Astrocyte (in vitro differentiated cells and primary cell): ENCODE measurements at regions not wholly inside any gene's neighbourhood (a gene's known extent, or its start where the extent isn't known, plus 50 kb on each side); places are given as distances from the start of the nearest gene placed in this dataset.

Source experiments
- DNase-seq: peaks from one replicate; pipeline ENCODE4 v3.0.0-alpha.2; 2010; ENCODE audit warnings: low read depth
- FAIRE-seq: peaks from 2 replicates; lab custom pipeline; 2011; peaks lifted over from hg19 to GRCh38; lab: Jason Lieb, UNC
- H2AFZ ChIP-seq: 2 replicates; pipeline ENCODE4 v1.6.0; 2012; ENCODE audit warnings: low read depth, low read length, inconsistent platforms
- H3K27ac ChIP-seq: 2 replicates; pipeline ENCODE4 v1.5.1; 2011; ENCODE audit warnings: low read depth, low read length, inconsistent platforms
- H3K27me3 ChIP-seq: 2 replicates; pipeline ENCODE4 v1.6.0; 2011; ENCODE audit warnings: low read length, inconsistent platforms; ENCODE audit not compliant: insufficient read depth
- H3K36me3 ChIP-seq: 2 replicates; pipeline ENCODE4 v1.5.1; 2011; ENCODE audit warnings: low read length, inconsistent platforms; ENCODE audit not compliant: insufficient read depth
- H3K4me1 ChIP-seq: 2 replicates; pipeline ENCODE4 v1.5.1; 2011; ENCODE audit warnings: low read length, inconsistent platforms; ENCODE audit not compliant: insufficient read depth
- H3K4me2 ChIP-seq: 2 replicates; pipeline ENCODE4 v1.6.0; 2012; ENCODE audit warnings: low read length, inconsistent platforms
- H3K4me3 ChIP-seq: 2 replicates; pipeline ENCODE4 v1.5.1; 2011; ENCODE audit warnings: low read depth, mild to moderate bottlenecking, low read length, inconsistent platforms; ENCODE audit not compliant: insufficient read depth
- H3K79me2 ChIP-seq: 2 replicates; pipeline ENCODE4 v1.6.0; 2012; ENCODE audit warnings: mild to moderate bottlenecking, low read length, inconsistent platforms; ENCODE audit not compliant: insufficient read depth
- H3K9ac ChIP-seq: 2 replicates; pipeline ENCODE4 v1.6.0; 2012; ENCODE audit warnings: mild to moderate bottlenecking, low read length, inconsistent platforms
- H3K9me3 ChIP-seq: 2 replicates; pipeline ENCODE4 v1.5.1; 2012; ENCODE audit warnings: low read depth, mild to moderate bottlenecking, low read length, inconsistent platforms; ENCODE audit not compliant: insufficient read depth
- H4K20me1 ChIP-seq: 2 replicates; pipeline ENCODE4 v1.6.0; 2012; ENCODE audit warnings: low read length, inconsistent platforms; ENCODE audit not compliant: insufficient read depth
- H3K27ac Mint-ChIP-seq: one replicate; pipeline ENCODE4 v1.8.0; 2021; ENCODE audit warnings: mild to moderate bottlenecking, mixed read lengths; ENCODE audit not compliant: unreplicated experiment
- H3K27me3 Mint-ChIP-seq: one replicate; pipeline ENCODE4 v1.8.0; 2021; ENCODE audit warnings: low read depth, mixed read lengths; ENCODE audit not compliant: unreplicated experiment
- H3K36me3 Mint-ChIP-seq: one replicate; pipeline ENCODE4 v1.8.0; 2021; ENCODE audit warnings: low read depth, mixed read lengths; ENCODE audit not compliant: unreplicated experiment
- H3K4me1 Mint-ChIP-seq: one replicate; pipeline ENCODE4 v1.8.0; 2021; ENCODE audit warnings: low read depth, mixed read lengths; ENCODE audit not compliant: unreplicated experiment
- H3K4me3 Mint-ChIP-seq: one replicate; pipeline ENCODE4 v1.8.0; 2021; ENCODE audit warnings: mild to moderate bottlenecking, moderate library complexity, mixed read lengths; ENCODE audit not compliant: unreplicated experiment
- H3K9me3 Mint-ChIP-seq: one replicate; pipeline ENCODE4 v1.8.0; 2021; ENCODE audit warnings: mild to moderate bottlenecking, mixed read lengths; ENCODE audit not compliant: unreplicated experiment
- CTCF ChIP-seq: IDR thresholded peaks from 2 replicates; pipeline ENCODE4 v1.5.1; 2011; ENCODE audit warnings: low read depth, mild to moderate bottlenecking, inconsistent platforms, low read length, moderate library complexity; ENCODE audit not compliant: insufficient read depth
- EZH2 ChIP-seq: IDR thresholded peaks from 2 replicates; pipeline ENCODE4 v1.6.1; 2012; ENCODE audit warnings: mild to moderate bottlenecking, low read length, inconsistent platforms; ENCODE audit not compliant: insufficient read depth

GRCh38 chr12:74689071-74689655, 151.5 kb downstream of the ATXN7L3B start:
- H3K9me3 Mint-ChIP-seq: peaks cover 10% of the 10 kb centered on the region
- H3K4me1 Mint-ChIP-seq: no peaks in the 10 kb centered on the region
- Histone ChIP-seq H3K4me1 (no peaks in the 10 kb centered on the region), H3K79me2 (no peaks in the 10 kb centered on the region), H4K20me1 (no peaks in the 10 kb centered on the region), H3K36me3 (no peaks in the 10 kb centered on the region), H3K27ac (no peak overlapping the region), H3K4me2 (no peak overlapping the region), H2AFZ (no peak overlapping the region), H3K9ac (no peak overlapping the region), H3K27me3 (no peaks in the 10 kb centered on the region), H3K9me3 (no peaks in the 10 kb centered on the region), H3K4me3 (no peak overlapping the region)
- no peak overlapping the region for H3K27ac Mint-ChIP-seq
- DNase-seq: peak; percentile 38
- H3K4me3 Mint-ChIP-seq: no peak overlapping the region
- no peak for TF ChIP-seq EZH2
- TF ChIP-seq CTCF: peak; percentile 72
- no peaks in the 10 kb centered on the region for H3K27me3 Mint-ChIP-seq
- FAIRE-seq: peak; percentile 26
- H3K36me3 Mint-ChIP-seq: no peaks in the 10 kb centered on the region

- no peak for FAIRE-seq
- TF ChIP-seq EZH2 (no peak), CTCF (no peak)
- no peak overlapping the region for H3K4me3 ChIP-seq
- H3K27me3 Mint-ChIP-seq: no peaks in the 10 kb centered on the region
- no peak overlapping the region for H3K4me2 ChIP-seq
- H3K79me2 ChIP-seq: no peaks in the 10 kb centered on the region
- H3K27ac Mint-ChIP-seq: no peak overlapping the region
- H3K36me3 Mint-ChIP-seq: no peaks in the 10 kb centered on the region
- H4K20me1 ChIP-seq: no peaks in the 10 kb centered on the region
- no peaks in the 10 kb centered on the region for H3K4me1 Mint-ChIP-seq
- H2AFZ ChIP-seq: no peak overlapping the region
- H3K9ac ChIP-seq: no peak overlapping the region
- no peaks in the 10 kb centered on the region for H3K27me3 ChIP-seq
- DNase-seq: no peak
- H3K9me3 ChIP-seq: no peaks in the 10 kb centered on the region
- H3K9me3 Mint-ChIP-seq: peaks cover 7% of the 10 kb centered on the region
- no peaks in the 10 kb centered on the region for H3K36me3 ChIP-seq
- no peak overlapping the region for H3K4me3 Mint-ChIP-seq
- no peak overlapping the region for H3K27ac ChIP-seq
- no peaks in the 10 kb centered on the region for H3K4me1 ChIP-seq
Measured at GRCh38 chr12:74689929-74690328, 152.3 kb downstream of the ATXN7L3B start.

GRCh38 chr12:74719447-74719846, 181.8 kb downstream of the ATXN7L3B start:
- no peaks in the 10 kb centered on the region for H3K9me3 Mint-ChIP-seq

More at GRCh38 chr12:74719447-74719846, 181.8 kb downstream of the ATXN7L3B start:
- Mint-ChIP-seq H3K4me1 (peaks cover 8% of the 10 kb centered on the region), H3K4me3 (no peak overlapping the region), H3K27me3 (no peaks in the 10 kb centered on the region), H3K36me3 (no peaks in the 10 kb centered on the region), H3K27ac (no peak overlapping the region)
- H3K36me3 ChIP-seq: no peaks in the 10 kb centered on the region
- H3K27me3 ChIP-seq: no peaks in the 10 kb centered on the region
- H2AFZ ChIP-seq: no peak overlapping the region
- no peak for DNase-seq
- H3K4me3 ChIP-seq: no peak overlapping the region
- H3K4me2 ChIP-seq: no peak overlapping the region
- no peak for TF ChIP-seq EZH2
- no peak for TF ChIP-seq CTCF
- no peaks in the 10 kb centered on the region for H4K20me1 ChIP-seq
- H3K9ac ChIP-seq: no peak overlapping the region
- no peak for FAIRE-seq
- H3K4me1 ChIP-seq: no peaks in the 10 kb centered on the region
- H3K79me2 ChIP-seq: no peaks in the 10 kb centered on the region
- H3K9me3 ChIP-seq: no peaks in the 10 kb centered on the region
- H3K27ac ChIP-seq: no peak overlapping the region
